GM10266 (cell line): ENCODE measurements at regions not wholly inside any gene's neighbourhood (a gene's known extent, or its start where the extent isn't known, plus 50 kb on each side); places are given as distances from the start of the nearest gene placed in this dataset.
A peak's percentile ranks its signal among the peaks of the same experiment; 100 is the strongest.

Source experiments
- DNase-seq: peaks from one replicate; pipeline ENCODE4 v3.0.0; 2012; ENCODE audit errors: extremely low spot score
- TF ChIP-seq, protein P1 (sequence below): IDR thresholded peaks from 2 replicates; pipeline ENCODE4 v1.5.1; 2012; ENCODE audit warnings: mild to moderate bottlenecking, low read depth; ENCODE audit not compliant: control insufficient read depth, insufficient read depth; ENCODE audit errors: missing control alignments

GRCh38 chr4:82213485-82214417 is 160.0 kb downstream of the HNRNPD start:
- TF ChIP-seq, protein P1, sequence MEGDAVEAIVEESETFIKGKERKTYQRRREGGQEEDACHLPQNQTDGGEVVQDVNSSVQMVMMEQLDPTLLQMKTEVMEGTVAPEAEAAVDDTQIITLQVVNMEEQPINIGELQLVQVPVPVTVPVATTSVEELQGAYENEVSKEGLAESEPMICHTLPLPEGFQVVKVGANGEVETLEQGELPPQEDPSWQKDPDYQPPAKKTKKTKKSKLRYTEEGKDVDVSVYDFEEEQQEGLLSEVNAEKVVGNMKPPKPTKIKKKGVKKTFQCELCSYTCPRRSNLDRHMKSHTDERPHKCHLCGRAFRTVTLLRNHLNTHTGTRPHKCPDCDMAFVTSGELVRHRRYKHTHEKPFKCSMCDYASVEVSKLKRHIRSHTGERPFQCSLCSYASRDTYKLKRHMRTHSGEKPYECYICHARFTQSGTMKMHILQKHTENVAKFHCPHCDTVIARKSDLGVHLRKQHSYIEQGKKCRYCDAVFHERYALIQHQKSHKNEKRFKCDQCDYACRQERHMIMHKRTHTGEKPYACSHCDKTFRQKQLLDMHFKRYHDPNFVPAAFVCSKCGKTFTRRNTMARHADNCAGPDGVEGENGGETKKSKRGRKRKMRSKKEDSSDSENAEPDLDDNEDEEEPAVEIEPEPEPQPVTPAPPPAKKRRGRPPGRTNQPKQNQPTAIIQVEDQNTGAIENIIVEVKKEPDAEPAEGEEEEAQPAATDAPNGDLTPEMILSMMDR: no peak
- no peak for DNase-seq

DNA sequence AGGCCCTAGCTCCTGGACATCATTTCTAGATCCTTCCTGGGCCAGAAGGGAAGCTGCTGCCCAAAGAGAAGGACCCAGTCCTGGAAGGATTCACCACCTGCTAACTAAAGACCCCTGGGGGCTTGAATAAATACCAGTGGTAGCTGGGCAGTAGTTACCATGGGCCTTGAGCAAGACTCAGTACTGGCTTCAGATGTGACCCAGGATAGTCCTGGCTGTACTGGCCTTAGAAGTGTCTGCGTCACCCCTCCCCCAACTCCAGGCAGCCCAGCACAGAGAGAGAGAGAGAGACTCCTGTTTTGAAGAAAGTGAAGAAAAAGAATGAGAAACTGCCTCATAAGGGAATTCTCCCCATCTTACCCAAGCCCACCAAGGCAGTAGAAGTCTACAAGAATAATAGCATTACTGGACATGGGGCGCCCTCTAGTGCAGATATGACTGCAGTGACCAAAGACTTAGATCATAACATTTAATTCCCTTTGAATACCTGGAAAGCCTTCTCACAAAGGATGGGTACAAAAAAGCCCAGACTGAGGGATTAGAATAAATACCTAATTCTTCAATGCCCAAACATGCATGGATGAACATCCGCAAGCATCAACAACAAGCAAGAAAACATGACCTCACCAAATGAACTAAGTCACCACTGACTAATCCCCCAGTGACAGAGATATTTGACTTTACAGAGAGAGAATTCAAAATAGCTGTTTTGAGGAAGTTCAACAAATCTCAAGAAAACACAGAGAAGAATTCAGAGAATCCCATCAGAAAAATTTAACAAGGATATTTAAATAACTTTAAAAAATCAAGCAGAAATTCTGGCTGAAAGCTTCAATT is 171.8 kb downstream of the HNRNPD start:
- TF ChIP-seq, protein P1: peak; percentile 76

DNA sequence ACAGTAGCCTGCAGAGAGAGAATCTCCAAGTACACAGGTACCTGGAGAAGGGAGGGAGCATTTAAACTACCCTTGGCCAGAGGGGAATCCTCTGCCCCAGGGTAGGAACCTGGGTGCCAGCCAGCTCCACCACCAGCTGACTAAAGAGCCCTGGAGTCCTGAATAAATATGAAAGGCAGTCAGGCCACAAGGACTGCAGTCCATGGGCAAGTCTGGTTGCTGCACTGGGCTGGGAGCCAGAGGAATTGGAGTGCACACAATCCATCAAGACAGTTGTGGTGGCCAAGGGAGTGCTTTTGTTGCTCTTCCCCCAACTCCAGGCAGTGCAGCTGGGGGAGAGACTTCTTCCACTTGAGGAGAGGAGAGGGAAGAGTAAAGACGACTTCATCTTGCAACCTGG is 172.5 kb downstream of the HNRNPD start:
- TF ChIP-seq, protein P1: no peak
- DNase-seq: no peak

More for the DNA sequence above, 171.8 kb downstream of the HNRNPD start:
- no peak for DNase-seq

GRCh38 chr4:82200046-82200445 is 173.7 kb downstream of the HNRNPD start:
- TF ChIP-seq, protein P1: no peak
- DNase-seq: no peak

GRCh38 chr4:82194329-82194728 is 179.5 kb downstream of the HNRNPD start:
- DNase-seq: no peak
- TF ChIP-seq, protein P1: no peak

DNA sequence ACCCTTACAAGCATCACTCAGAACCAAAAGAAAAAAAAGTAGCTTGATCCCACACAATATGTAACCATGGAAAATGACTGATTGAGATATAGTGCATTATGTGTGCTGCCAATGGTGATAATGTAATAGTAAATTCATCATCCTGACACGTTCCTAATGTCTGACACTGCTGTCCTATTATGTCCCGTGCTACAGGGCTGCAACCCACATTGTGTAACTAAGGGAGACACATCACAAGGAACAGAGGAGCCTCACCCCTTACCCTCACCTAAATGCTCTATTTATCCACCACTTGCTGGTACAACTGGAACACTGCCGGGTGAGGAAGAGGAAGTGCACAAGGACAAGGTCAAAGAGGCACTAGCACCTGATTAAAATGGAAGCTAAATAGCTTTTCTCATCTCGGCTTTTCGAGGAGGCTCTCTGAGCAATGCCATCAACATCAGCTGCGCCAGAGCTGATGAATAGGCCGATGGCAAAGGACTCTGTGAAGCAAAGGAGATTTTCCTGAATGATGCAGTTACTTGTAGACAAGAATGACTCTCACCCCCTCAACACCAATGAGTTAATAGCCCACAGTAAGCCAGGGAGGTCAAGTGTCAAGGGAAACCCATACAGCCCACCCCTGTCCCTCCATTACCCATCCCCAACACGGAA is 181.6 kb downstream of the HNRNPD start:
- TF ChIP-seq, protein P1: no peak
- no peak for DNase-seq
